ENCODE measurements at regions not wholly inside any gene's neighbourhood (a gene's known extent, or its start where the extent isn't known, plus 50 kb on each side); places are given as distances from the start of the nearest gene placed in this dataset.

- Histone ChIP-seq H3K27ac (no peak overlapping the region), H3K9me3 (no peaks in the 10 kb centered on the region), H3K4me3 (no peak overlapping the region), H3K27me3 (no peaks in the 10 kb centered on the region), H3K36me3 (no peaks in the 10 kb centered on the region), H3K4me1 (no peaks in the 10 kb centered on the region)
- intact Hi-C loops (cut with DNase I; ENCODE audit: low total_unique reads), result no loop called here
- no peak for DNase-seq
- no peak for TF ChIP-seq POLR2A (IDR thresholded peaks at IDR 0.05)
- no peak for TF ChIP-seq CTCF (IDR thresholded peaks at IDR 0.05)
Observed at GRCh38 chr16:62709794-62710193, 673.6 kb upstream of the CDH8 start.

- Histone ChIP-seq H3K36me3 (no peaks in the 10 kb centered on the region), H3K4me3 (no peak overlapping the region), H3K27me3 (no peaks in the 10 kb centered on the region), H3K27ac (no peak overlapping the region), H3K4me1 (no peaks in the 10 kb centered on the region), H3K9me3 (no peaks in the 10 kb centered on the region)
- TF ChIP-seq POLR2A (IDR thresholded peaks at IDR 0.05), result no peak
- no peak for TF ChIP-seq CTCF (IDR thresholded peaks at IDR 0.05)
- intact Hi-C loops (cut with DNase I; ENCODE audit: low total_unique reads), result no loop called here
- no peak for DNase-seq
Observed at GRCh38 chr16:62701426-62701825, 665.2 kb upstream of the CDH8 start.

GRCh38 chr16:62700426-62701294 is 664.4 kb upstream of the CDH8 start:
- no peaks in the 10 kb centered on the region for H3K4me1 ChIP-seq
- no peak for TF ChIP-seq CTCF (IDR thresholded peaks at IDR 0.05)
- no peak for TF ChIP-seq POLR2A (IDR thresholded peaks at IDR 0.05)
- no peak overlapping the region for H3K27ac ChIP-seq
- H3K4me3 ChIP-seq, result no peak overlapping the region
- no peaks in the 10 kb centered on the region for H3K36me3 ChIP-seq
- no peaks in the 10 kb centered on the region for H3K9me3 ChIP-seq
- DNase-seq, result no peak
- H3K27me3 ChIP-seq, result no peaks in the 10 kb centered on the region
- intact Hi-C loops (cut with DNase I; ENCODE audit: low total_unique reads), result no loop called here

- Histone ChIP-seq H3K4me1 (no peaks in the 10 kb centered on the region), H3K9me3 (peaks cover 0 to 4% of the 10 kb centered on the region in 2 donors), H3K4me3 (no peak overlapping the region), H3K27me3 (no peaks in the 10 kb centered on the region), H3K27ac (no peak overlapping the region), H3K36me3 (no peaks in the 10 kb centered on the region)
- no peak for TF ChIP-seq POLR2A (IDR thresholded peaks at IDR 0.05)
- no peak for TF ChIP-seq CTCF (IDR thresholded peaks at IDR 0.05)
- intact Hi-C loops (cut with DNase I; ENCODE audit: low total_unique reads), result no loop called here
- no peak for DNase-seq
Observed at GRCh38 chr16:62692685-62693084, 656.4 kb upstream of the CDH8 start.

GRCh38 chr16:62681819-62682218 is 645.6 kb upstream of the CDH8 start:
- no peaks in the 10 kb centered on the region for H3K36me3 ChIP-seq
- H3K27me3 ChIP-seq, result no peaks in the 10 kb centered on the region
- no peaks in the 10 kb centered on the region for H3K9me3 ChIP-seq
- no peak overlapping the region for H3K27ac ChIP-seq
- no peaks in the 10 kb centered on the region for H3K4me1 ChIP-seq
- no peak for DNase-seq
- TF ChIP-seq CTCF (IDR thresholded peaks at IDR 0.05), result no peak
- H3K4me3 ChIP-seq, result no peak overlapping the region
- intact Hi-C loops (cut with DNase I; ENCODE audit: low total_unique reads), result no loop called here

Measured in uterus (tissue), 3 donors.